Gastroesophageal sphincter (tissue), 4 donors: ENCODE measurements at regions not wholly inside any gene's neighbourhood (a gene's known extent, or its start where the extent isn't known, plus 50 kb on each side); places are given as distances from the start of the nearest gene placed in this dataset.

ENCODE experiments used
- ATAC-seq: fragments of 150-250 bp; one replicate; pipeline ENCODE4 v1.9.1; 2016; ENCODE audit warnings: mild to moderate bottlenecking, moderate library complexity
- H3K27ac ChIP-seq, 4 donors: fragments of 200-600 bp; sonication (generic) in 3 of 4; 1 replicate in 3 of 4; 2 replicates in 1 of 4; pipeline ENCODE4 v1.5.1; 2016 to 2019
- H3K27me3 ChIP-seq: fragments of 200-600 bp; sonication (generic); one replicate; pipeline ENCODE4 v1.5.1; 2019
- H3K36me3 ChIP-seq, 2 donors: fragments of 200-600 bp; sonication (generic); one replicate each; pipeline ENCODE4 v1.5.1; 2019; ENCODE audit warnings: control low read depth in 1 of 2
- H3K4me1 ChIP-seq, 3 donors: fragments of 200-600 bp; sonication (generic); 1 replicate in 2 of 3; 2 replicates in 1 of 3; pipeline ENCODE4 v1.5.1; 2016 to 2019; ENCODE audit warnings: control low read depth in 2 of 3
- H3K4me3 ChIP-seq, 2 donors: fragments of 200-600 bp; sonication (generic); one replicate each; pipeline ENCODE4 v1.5.1; 2019; ENCODE audit warnings: mild to moderate bottlenecking in 1 of 2, moderate library complexity in 1 of 2
- H3K9me3 ChIP-seq, 3 donors: fragments of 200-600 bp; sonication (generic); one replicate each; pipeline ENCODE4 v1.5.1; 2017 to 2019; ENCODE audit warnings: control low read depth in 2 of 3
- CTCF ChIP-seq, 4 experiments: fragments of 200-600 bp in 2 of 4; fragments of 450-650 bp in 2 of 4; sonication (generic) in 1 of 4; IDR thresholded peaks; one replicate each; pipeline ENCODE4 v1.5.1; 2017 to 2019; ENCODE audit warnings: antibody characterized with exemption in 4 of 4, mild to moderate bottlenecking in 2 of 4, moderate library complexity in 2 of 4
- EP300 ChIP-seq: sonication (generic); formaldehyde crosslinking; IDR thresholded peaks from one replicate; pipeline ENCODE4 v1.6.1; 2017; ENCODE audit warnings: antibody characterized with exemption, mild to moderate bottlenecking
- POLR2A ChIP-seq, 2 donors: fragments of 450-650 bp; IDR thresholded peaks; one replicate each; pipeline ENCODE4 v1.6.1; 2017; ENCODE audit warnings: antibody characterized with exemption in 2 of 2, mild to moderate bottlenecking in 2 of 2, moderate library complexity in 1 of 2
- POLR2AphosphoS5 ChIP-seq: sonication (generic); formaldehyde crosslinking; IDR thresholded peaks from one replicate; pipeline ENCODE4 v1.6.1; 2017; ENCODE audit warnings: antibody characterized with exemption
- WGBS, 2 donors: methylation state at CpG; one replicate each; pipeline ENCODE4 v1.1.5; 2018; ENCODE audit warnings: low coverage in 1 of 2; 5-methylcytosine and 5-hydroxymethylcytosine counted together

- no peaks in the 10 kb centered on the region for H3K9me3 ChIP-seq
- no peak for TF ChIP-seq CTCF (IDR thresholded peaks at IDR 0.05)
- TF ChIP-seq EP300 = no peak
- TF ChIP-seq POLR2A (IDR thresholded peaks at IDR 0.05) = no peak
- no peak for TF ChIP-seq POLR2AphosphoS5
- 79 to 93% methylated on average over 3 to 4 of the region's 4 CpGs for WGBS, 2 donors
- no peaks in the 10 kb centered on the region for H3K27me3 ChIP-seq
- H3K36me3 ChIP-seq = no peaks in the 10 kb centered on the region
- H3K27ac ChIP-seq = no peak overlapping the region
- H3K4me3 ChIP-seq = no peak overlapping the region
- no peak for ATAC-seq
- H3K4me1 ChIP-seq = no peaks in the 10 kb centered on the region
These were observed 292.8 kb downstream of the CDC5L start for GRCh38 chr6:44680202-44680720.

GRCh38 chr6:44681761-44682160 lies 294.3 kb downstream of the CDC5L start:
- Histone ChIP-seq H3K9me3 (peaks cover 0 to 4% (median 0%) of the 10 kb centered on the region in 3 donors), H3K4me3 (no peak overlapping the region), H3K27me3 (no peaks in the 10 kb centered on the region), H3K27ac (no peak overlapping the region), H3K4me1 (no peaks in the 10 kb centered on the region), H3K36me3 (no peaks in the 10 kb centered on the region)
- 53 to 73% methylated on average over 7 to 10 of the region's 10 CpGs for WGBS, 2 donors
- ATAC-seq = no peak
- no peak for TF ChIP-seq CTCF (IDR thresholded peaks at IDR 0.05)
- TF ChIP-seq EP300 = no peak
- TF ChIP-seq POLR2AphosphoS5 = no peak
- TF ChIP-seq POLR2A (IDR thresholded peaks at IDR 0.05) = no peak

GRCh38 chr6:44682280-44682679 lies 294.8 kb downstream of the CDC5L start:
- H3K4me3 ChIP-seq = no peak overlapping the region
- WGBS, 2 donors = 90% methylated on average over 6 of the region's 6 CpGs; no CpG with 5 or more reads in 1 of the 2 donors
- no peaks in the 10 kb centered on the region for H3K27me3 ChIP-seq
- H3K9me3 ChIP-seq = peaks cover 0 to 10% (median 0%) of the 10 kb centered on the region in 3 donors
- H3K27ac ChIP-seq = no peak overlapping the region
- H3K36me3 ChIP-seq = no peaks in the 10 kb centered on the region
- TF ChIP-seq EP300 = no peak
- TF ChIP-seq POLR2A (IDR thresholded peaks at IDR 0.05) = no peak
- no peak for TF ChIP-seq POLR2AphosphoS5
- no peak for TF ChIP-seq CTCF (IDR thresholded peaks at IDR 0.05)
- ATAC-seq = no peak
- H3K4me1 ChIP-seq = no peaks in the 10 kb centered on the region

- H3K27ac ChIP-seq = no peak overlapping the region
- WGBS, 2 donors = 91 to 95% methylated on average over 7 to 10 of the region's 13 CpGs
- H3K36me3 ChIP-seq = no peaks in the 10 kb centered on the region
- ATAC-seq = no peak
- no peak for TF ChIP-seq POLR2AphosphoS5
- no peak for TF ChIP-seq EP300
- TF ChIP-seq CTCF (IDR thresholded peaks at IDR 0.05) = no peak
- TF ChIP-seq POLR2A (IDR thresholded peaks at IDR 0.05) = no peak
- H3K4me1 ChIP-seq = no peaks in the 10 kb centered on the region
- H3K4me3 ChIP-seq = no peak overlapping the region
- H3K9me3 ChIP-seq = peaks cover 0 to 19% (median 0%) of the 10 kb centered on the region in 3 donors
- no peaks in the 10 kb centered on the region for H3K27me3 ChIP-seq
These were observed 295.7 kb downstream of the CDC5L start for GRCh38 chr6:44682987-44683779.

- H3K36me3 ChIP-seq = no peaks in the 10 kb centered on the region
- no peak overlapping the region for H3K4me3 ChIP-seq
- H3K9me3 ChIP-seq = peaks cover 0 to 23% (median 0%) of the 10 kb centered on the region in 3 donors
- TF ChIP-seq EP300 (no peak), POLR2AphosphoS5 (no peak), CTCF (IDR thresholded peaks at IDR 0.05) (no peak), POLR2A (IDR thresholded peaks at IDR 0.05) (no peak)
- ATAC-seq = no peak
- H3K27ac ChIP-seq = no peak overlapping the region
- H3K4me1 ChIP-seq = no peaks in the 10 kb centered on the region
- H3K27me3 ChIP-seq = no peaks in the 10 kb centered on the region
- 94% methylated on average over 2 of the region's 2 CpGs; no CpG with 5 or more reads in 1 of the 2 donors for WGBS, 2 donors
These were observed 297.7 kb downstream of the CDC5L start for GRCh38 chr6:44685213-44685612.
